ENCODE measurements at regions not wholly inside any gene's neighbourhood (a gene's known extent, or its start where the extent isn't known, plus 50 kb on each side); places are given as distances from the start of the nearest gene placed in this dataset.
"Not testable (repeated sequence)": the region's sequence is repeated elsewhere in the genome, so short reads cannot be mapped to it uniquely, and the experiment has no call there.

- DNase-seq (ENCODE audit: low spot score) (no peak), ATAC-seq (ENCODE audit: low FRiP score) (no peak)
- TF ChIP-seq, protein P1, sequence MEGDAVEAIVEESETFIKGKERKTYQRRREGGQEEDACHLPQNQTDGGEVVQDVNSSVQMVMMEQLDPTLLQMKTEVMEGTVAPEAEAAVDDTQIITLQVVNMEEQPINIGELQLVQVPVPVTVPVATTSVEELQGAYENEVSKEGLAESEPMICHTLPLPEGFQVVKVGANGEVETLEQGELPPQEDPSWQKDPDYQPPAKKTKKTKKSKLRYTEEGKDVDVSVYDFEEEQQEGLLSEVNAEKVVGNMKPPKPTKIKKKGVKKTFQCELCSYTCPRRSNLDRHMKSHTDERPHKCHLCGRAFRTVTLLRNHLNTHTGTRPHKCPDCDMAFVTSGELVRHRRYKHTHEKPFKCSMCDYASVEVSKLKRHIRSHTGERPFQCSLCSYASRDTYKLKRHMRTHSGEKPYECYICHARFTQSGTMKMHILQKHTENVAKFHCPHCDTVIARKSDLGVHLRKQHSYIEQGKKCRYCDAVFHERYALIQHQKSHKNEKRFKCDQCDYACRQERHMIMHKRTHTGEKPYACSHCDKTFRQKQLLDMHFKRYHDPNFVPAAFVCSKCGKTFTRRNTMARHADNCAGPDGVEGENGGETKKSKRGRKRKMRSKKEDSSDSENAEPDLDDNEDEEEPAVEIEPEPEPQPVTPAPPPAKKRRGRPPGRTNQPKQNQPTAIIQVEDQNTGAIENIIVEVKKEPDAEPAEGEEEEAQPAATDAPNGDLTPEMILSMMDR (IDR thresholded peaks at IDR 0.05) = no peak
These were observed 242.1 kb downstream of the ZNF608 start for GRCh38 chr5:124504081-124504916.

GRCh38 chr5:124502551-124502950, 243.9 kb downstream of the ZNF608 start:
- no peak for DNase-seq (ENCODE audit: low spot score)
- no peak for ATAC-seq (ENCODE audit: low FRiP score)
- TF ChIP-seq, protein P1 (IDR thresholded peaks at IDR 0.05) = no peak

DNA sequence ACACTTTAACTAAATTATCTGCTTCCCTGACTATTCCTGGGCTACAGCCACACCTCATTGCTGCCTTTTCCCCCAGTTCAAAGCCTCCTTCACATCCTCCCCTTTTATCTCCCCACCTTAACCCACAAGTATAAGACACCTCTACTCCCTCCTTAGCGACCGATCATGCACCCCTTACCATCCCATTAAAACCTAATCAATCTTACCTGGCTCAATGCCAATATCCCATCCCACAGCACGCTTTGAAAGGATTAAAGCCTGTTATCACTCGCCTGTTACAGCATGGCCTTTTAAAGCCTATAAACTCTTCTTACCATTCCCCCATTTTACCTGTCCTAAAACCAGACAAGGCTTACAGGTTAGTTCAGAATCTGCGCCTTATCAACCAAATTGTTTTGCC, 246.6 kb downstream of the ZNF608 start:
- DNase-seq (ENCODE audit: low spot score); ATAC-seq (ENCODE audit: low FRiP score): not testable (repeated sequence)

DNA sequence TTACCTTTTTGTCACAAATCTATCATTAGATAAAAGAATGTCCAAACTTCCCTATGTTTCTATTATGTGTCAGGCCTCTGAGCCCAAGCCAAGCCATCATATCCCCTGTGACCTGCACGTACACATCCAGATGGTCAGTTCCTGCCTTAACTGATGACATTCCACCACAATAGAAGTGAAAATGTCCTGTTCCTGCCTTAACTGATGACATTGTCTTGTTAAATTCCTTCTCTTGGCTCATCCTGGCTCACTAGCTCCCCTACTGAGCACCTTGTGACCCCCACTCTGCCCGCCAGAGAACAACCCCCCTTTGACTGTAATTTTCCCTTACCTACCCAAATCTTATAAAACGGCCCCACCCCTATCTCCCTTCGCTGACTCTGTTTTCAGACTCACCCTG, 249.5 kb downstream of the ZNF608 start:
- DNase-seq (ENCODE audit: low spot score); ATAC-seq (ENCODE audit: low FRiP score): not testable (repeated sequence)

DNA sequence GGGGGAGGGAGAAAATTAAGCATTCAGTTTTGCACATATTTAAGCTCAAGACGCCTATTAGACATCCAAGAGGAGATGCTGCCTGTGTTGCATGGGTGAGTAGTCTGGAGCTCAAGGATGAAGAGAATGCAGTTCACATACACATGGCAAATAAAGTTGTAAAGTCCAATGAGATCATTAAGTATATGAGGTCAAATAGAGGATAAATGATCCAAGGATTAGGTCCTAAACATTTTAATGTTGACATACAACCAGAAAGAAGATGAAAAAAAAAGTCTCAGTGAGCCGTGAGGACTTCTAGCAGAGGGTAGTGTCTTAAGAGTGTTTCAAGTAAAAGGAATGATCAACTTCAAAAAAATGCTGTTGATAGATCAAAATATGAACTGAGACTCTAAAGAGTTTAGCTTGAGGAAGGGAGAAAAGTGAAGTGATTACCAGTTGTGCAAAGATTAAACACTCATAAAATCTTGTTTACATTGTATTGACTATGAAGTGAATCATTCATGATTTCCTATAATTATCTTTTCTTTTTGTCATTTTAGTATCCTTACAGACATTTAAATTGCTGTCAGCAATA, 251.8 kb downstream of the ZNF608 start:
- TF ChIP-seq, protein P1 (IDR thresholded peaks at IDR 0.05) = no peak
- no peak for DNase-seq (ENCODE audit: low spot score)
- no peak for ATAC-seq (ENCODE audit: low FRiP score)

DNA sequence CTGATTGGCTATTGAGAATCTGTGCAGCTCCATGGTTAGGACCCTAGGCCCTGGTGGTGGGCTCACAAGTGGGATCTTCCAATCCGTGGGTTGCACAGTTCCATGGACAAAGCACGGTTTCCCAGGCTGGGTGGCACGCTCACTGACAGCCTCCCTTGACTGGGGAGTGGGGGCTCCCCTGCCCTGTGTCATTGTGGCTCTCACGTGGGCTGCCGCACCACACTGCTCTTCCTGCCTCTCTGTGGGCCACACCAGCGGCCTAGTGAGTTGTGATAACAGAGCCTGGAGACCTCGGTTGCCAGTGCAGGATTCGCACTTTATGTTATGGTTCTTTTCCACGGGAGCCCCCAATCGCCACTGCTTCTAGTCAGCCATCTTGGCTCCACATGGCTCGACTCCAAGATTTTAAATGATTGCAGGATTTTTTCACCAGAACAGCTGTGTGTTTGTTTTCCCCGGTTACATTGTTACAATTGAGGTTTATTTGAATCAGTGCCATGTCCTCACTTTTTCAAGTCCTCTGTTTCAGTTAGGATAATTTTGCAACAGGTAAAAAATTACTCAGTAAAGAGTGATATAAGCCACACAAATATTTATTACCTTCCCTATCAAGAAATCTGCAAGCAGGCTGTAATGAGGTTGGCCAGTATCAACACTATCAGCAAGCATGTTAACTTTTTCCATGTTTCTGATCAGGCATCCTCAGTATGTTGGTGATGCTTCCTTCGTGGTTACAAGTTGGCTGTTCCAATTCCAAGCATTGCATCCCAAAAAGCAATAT, 253.8 kb downstream of the ZNF608 start:
- no peak for ATAC-seq (ENCODE audit: low FRiP score)
- DNase-seq (ENCODE audit: low spot score) = no peak
- TF ChIP-seq, protein P1 (IDR thresholded peaks at IDR 0.05) = no peak

- not testable (repeated sequence) for DNase-seq (ENCODE audit: low spot score); ATAC-seq (ENCODE audit: low FRiP score)
These were observed 256.1 kb downstream of the ZNF608 start for GRCh38 chr5:124490315-124490714.

- ATAC-seq (ENCODE audit: low FRiP score) = no peak
- TF ChIP-seq, protein P1 (IDR thresholded peaks at IDR 0.05) = no peak
- no peak for DNase-seq (ENCODE audit: low spot score)
These were observed 265.0 kb downstream of the ZNF608 start for GRCh38 chr5:124481419-124481818.

Measured in omental fat pad (tissue), 3 donors.